GM12864 (cell line): ENCODE measurements at regions not wholly inside any gene's neighbourhood (a gene's known extent, or its start where the extent isn't known, plus 50 kb on each side); places are given as distances from the start of the nearest gene placed in this dataset.

Experiments used
- DNase-seq: peaks from one replicate; pipeline ENCODE4 v3.0.0-alpha.2; 2011; ENCODE audit warnings: low read depth
- H3K4me3 ChIP-seq: 2 replicates; pipeline ENCODE4 v1.5.1; 2011; ENCODE audit warnings: mild to moderate bottlenecking, low read depth, low read length, control low read depth
- CTCF ChIP-seq: IDR thresholded peaks from 2 replicates; pipeline ENCODE4 v1.5.1; 2011; ENCODE audit warnings: low read depth, mild to moderate bottlenecking, moderate library complexity, low read length, control low read depth, inconsistent platforms; ENCODE audit errors: missing control alignments

GRCh38 chr10:125584954-125585353 is 98.0 kb downstream of the TEX36 start:
- no peak for DNase-seq
- TF ChIP-seq CTCF: no peak
- H3K4me3 ChIP-seq: no peak overlapping the region

GRCh38 chr10:125578658-125579315 is 104.2 kb downstream of the TEX36 start:
- DNase-seq: no peak
- no peak overlapping the region for H3K4me3 ChIP-seq
- no peak for TF ChIP-seq CTCF

- no peak overlapping the region for H3K4me3 ChIP-seq
- DNase-seq: no peak
- TF ChIP-seq CTCF: no peak
Observed at GRCh38 chr10:125575843-125576242, 107.1 kb downstream of the TEX36 start.

- no peak for TF ChIP-seq CTCF
- no peak for DNase-seq
- no peak overlapping the region for H3K4me3 ChIP-seq
Observed at GRCh38 chr10:125568156-125568555, 114.8 kb downstream of the TEX36 start.

- TF ChIP-seq CTCF: no peak
- DNase-seq: no peak
- no peak overlapping the region for H3K4me3 ChIP-seq
Observed at GRCh38 chr10:125567529-125567928, 115.4 kb downstream of the TEX36 start.

GRCh38 chr10:125565046-125565445 is 117.9 kb downstream of the TEX36 start:
- no peak for TF ChIP-seq CTCF
- no peak for DNase-seq
- H3K4me3 ChIP-seq: no peak overlapping the region

GRCh38 chr10:125564570-125564969 is 118.4 kb downstream of the TEX36 start:
- no peak for DNase-seq
- no peak overlapping the region for H3K4me3 ChIP-seq
- no peak for TF ChIP-seq CTCF
